HT-29 (cell line): ENCODE measurements at regions not wholly inside any gene's neighbourhood (a gene's known extent, or its start where the extent isn't known, plus 50 kb on each side); places are given as distances from the start of the nearest gene placed in this dataset.
"Not testable (repeated sequence)": the region's sequence is repeated elsewhere in the genome, so short reads cannot be mapped to it uniquely, and the experiment has no call there.

Source experiments
- DNase-seq: peaks from one replicate; pipeline ENCODE4 v3.0.0-alpha.2; 2015; ENCODE audit warnings: low spot score

DNA sequence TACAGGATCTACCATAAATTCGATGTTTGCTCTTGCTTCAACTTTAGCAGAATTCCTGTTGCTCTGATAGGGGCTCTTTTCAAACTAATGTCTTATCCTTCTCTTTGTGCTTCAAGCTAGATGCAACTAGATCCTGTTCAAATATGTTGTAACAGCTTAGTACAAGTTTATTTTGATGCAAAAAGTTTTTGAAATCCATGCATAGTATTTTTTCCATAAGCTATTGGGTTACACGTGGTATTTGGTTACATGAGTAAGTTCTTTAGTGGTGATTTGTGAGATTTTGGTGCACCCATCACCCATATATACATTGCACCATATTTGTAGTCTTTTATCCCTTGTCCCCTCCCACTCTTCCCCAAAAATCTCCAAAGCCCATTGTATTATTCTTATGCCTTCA lies 907.7 kb downstream of the LTN1 start:
- no peak for DNase-seq

DNA sequence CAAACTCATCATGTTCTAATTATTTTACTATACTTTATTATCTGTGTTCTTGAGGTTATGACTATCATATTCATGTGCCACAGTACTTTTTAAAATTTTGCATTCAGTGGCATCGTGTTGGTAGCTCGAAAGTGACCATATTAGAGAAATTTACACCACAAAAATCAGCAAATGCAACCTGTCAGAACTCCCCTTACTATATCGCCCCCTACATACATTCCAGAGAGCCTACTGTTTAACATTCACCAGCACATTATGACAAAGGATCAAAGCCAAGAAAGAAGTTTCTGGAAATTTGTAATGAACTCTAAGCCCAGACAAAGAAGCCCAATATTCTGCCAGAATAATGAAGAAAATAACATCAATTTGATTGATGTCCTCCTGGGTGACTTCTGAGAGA lies 909.3 kb downstream of the LTN1 start:
- DNase-seq, result no peak

DNA sequence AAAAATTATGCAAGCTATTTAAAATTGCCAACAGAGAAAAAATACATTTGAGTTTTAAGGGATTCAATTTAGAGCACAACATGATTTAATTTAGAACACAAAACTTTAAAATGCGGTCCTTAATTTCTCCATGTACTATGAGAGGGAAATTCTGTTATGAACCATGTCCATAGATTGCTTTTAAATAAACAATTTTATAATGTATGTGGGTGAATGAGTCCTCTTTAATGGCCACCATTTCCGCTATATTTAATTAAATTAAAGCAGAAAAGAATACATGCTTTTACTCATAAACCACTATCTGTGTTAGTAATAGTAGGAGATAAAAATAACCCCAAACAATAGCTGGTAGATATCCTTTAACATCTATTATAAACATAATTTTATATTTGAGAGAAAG lies 914.6 kb downstream of the LTN1 start:
- DNase-seq, result no peak

DNA sequence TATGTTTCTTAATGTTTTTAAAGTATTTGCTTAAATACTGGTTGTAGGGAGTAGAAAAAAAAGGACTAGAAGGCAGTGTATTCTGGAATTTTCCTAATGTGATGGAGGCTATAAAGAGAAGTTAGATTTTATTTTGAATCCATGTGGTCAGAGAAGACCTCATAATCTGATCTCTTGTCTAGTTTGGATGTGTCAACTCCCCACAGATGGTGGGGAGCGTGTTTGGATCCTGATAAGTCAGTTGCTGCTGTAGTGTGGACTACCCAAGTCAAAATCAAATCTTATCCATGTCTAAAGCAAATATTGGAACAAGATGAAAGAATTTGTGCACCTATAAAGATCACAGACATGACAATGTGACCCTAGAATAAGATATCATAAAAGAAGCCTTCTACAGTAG lies 918.0 kb downstream of the LTN1 start:
- DNase-seq, result no peak

DNA sequence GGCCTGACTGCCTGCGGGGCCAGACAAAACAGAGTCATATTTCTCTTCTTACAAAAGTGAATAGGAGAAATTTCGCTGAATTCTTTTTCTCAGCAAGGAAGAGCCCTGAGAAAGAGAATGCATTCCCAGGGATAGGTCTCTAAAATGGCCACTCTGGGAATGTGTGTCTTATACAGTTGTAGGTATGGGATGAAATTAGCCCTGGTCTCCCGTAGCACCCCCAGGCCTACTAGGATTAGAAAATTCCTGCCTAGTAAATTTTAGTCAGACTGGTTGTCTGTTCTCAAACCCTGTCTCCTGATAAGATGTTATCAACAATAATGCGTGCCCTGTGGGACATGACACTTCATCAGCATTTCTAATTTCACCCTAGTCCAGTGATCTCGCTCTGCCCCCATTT lies 920.1 kb downstream of the LTN1 start:
- DNase-seq, result no peak

DNA sequence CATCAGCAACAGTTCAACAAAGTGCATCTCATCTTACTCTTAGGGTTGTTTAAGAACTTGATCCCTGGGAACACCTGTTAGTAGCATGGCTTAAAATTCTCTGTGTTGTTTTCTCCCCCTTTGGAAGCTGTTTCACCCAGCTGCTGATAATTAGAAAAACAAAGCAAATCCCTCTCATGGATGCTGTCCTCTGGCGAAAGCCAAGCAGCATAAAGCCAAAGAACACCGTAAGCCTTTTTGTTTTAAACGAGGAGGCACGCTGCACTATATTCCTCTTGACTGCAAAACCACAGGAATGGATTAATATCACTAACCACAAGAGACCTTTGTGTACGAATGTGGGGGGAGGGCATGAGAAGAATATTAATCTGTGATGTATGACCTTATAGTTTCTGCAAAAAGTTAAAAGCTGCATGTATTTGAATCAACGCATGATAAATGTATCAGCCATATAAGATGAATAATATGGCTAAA lies 923.2 kb downstream of the LTN1 start:
- no peak for DNase-seq

DNA sequence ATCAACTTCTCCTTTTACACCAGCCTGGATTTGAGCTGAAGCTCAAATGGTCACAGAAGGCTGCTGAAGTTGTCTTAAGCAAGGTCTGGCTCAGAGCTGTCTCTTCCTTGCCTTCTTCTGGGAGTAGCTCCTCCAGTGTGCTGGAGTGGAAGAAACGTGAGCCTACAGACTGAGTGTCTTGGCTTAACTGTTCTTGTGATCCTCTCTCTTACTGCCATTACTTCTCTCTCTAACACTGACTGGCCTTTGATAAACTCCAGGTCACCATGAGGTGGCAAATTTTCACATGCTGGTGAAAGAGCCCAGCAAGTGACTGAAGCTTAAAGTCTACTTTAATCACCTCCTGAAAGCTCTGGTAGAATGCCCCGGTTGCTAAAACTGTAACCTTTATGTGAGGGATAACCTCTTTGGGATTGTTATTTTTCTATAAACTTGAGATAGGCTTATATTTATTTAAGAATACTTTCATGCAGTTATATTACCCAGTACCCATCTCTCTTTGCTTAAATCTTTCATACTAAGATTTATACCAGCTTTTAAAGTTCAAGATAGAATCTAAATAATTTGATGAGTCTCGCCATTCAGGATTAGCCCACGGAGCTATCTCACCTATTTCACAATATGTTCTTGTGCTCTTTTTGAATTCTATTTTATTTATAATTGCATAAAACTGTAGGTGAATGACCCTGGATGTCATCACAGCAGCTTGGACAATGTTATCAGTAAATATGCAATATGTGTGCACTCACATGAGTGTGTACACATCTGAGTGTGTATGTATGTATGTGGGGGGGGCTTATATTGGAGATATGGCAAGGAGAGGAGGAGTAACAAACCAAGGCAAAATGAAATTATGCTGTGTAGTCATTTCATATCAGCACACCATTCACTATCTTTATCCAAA lies 924.0 kb downstream of the LTN1 start:
- no peak for DNase-seq

DNA sequence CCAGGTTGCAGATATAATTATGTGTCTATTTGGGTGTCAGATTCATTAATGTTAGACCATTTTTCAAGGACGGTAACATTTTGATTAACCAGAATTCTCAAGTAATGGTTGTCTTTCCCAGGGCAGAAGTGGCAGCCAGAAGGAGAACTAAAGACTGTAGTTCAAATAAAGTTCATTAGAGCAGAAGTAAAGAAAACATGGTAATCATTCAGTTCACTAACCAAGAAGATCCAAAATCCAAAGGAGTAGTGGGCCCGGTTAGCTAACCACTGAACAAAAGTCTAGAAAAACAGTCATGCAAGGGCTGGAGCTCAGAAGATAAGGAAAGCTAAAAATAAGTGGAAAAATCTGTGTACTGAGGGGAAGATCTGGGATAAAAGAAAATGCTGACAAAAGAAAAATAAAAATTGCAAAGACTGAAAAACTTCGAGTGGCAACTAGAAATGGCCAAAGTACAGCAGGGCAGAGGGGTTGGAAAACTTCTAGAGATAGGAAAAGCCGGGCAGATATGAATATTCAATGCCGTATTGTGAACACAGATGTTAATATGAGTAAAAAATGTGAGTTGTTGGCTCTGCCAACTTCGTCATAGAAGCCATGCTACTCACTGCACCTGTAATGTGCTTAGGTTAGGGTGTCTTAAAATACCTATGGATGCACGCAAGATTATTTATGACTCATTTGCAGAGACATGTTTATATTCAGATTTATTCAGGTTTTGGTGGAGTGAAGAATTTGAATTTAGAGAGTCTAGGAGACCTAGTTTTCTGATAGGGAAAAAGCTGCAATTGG lies 925.9 kb downstream of the LTN1 start:
- DNase-seq, result no peak

DNA sequence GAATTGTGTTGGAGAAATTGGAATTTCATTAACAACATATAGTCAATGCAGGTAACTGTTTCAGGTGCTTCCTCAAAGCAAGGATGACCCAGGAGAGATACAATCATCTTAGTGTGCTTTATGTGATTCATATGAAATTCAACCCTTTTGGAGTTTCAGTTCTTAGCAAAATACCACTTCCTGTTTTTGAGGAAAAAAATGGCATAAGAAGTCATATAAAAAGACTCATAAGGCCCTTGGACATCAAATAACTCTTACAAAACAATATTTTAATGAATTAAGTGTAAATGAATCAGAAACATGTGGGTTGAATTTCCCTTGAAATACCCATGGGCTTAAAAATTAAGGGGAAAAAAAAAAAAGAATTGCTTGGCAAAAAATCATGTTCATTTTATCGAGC lies 926.6 kb downstream of the LTN1 start:
- no peak for DNase-seq

DNA sequence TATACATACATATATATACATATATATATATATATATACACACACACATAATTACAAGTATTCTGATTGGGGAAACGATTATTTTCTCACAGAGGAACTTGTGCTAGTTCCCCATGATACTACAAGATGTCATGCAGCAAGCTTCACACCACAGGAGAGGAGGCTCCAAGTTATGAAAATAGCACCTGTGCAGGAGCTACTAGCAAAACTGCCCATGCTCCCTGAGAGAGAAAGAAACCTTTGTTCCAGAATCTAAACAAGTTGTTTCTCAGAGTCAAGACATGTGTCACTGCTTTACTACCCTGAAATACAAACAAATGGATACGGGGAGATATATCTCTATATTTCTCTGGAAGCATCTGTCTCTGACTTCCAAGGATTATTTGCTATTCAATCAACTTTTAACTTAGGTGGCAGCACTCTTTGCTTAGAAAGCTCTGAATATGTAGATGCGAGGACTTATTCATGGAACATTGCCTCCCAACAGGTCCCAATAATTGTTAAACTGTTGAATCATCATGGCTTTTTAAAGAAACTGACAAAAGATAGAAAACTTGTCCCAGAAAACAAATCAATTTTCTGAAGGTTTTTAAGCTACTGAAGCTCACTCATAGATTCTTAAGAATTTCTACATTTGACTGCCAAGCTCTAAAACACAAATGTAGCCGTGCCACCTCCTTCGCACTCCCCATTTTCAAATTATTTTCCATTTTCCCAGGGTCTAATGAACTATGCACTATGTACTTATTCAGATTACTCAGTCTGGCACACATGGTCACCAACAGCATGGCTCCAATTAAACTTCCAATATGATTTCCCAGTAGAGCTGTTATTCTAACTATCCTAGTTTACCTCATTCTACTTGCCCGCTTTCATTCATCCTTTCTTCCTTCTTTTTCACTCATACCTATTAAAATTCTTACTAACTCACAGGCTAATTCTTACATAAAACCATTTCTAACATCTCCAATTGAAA lies 929.1 kb downstream of the LTN1 start:
- DNase-seq, result no peak

DNA sequence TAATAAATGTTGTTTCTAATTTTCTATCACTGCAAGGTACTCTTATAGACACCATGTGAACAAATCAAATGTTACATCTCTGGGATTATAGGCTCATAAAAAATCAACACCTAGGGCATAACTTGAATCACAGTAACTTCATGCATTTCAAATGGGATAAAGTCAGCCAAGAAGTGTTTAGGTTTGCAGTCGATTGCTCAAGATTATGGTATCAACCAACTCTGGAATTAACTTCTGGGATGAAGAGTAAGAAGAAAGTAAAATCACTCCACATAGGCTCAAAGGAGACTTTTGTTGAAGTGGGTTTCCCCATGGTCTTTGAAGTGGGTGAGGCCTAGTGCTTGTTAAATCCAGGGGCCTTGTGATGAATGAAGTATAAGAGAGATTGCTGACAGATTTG lies 939.7 kb downstream of the LTN1 start:
- not testable (repeated sequence) for DNase-seq

DNA sequence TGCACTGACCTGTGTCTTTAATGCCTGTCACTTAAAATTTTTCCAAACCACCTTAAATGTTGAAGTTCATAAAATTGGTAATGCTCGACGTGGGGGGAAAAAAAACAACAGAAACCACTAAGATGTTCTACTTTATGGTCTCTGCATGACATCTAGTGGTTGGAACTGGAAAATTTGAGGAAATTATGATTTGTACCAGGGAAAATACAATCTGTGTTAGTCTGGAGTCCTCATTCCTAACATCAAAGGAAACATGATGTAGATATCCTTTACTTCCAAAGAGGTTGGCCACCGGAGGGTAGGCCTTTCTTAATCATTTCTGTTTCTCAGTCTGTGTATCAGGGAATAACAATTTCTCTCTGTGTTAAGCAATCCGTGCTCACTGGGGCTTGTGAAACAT lies 941.0 kb downstream of the LTN1 start:
- peak; percentile 45 for DNase-seq

DNA sequence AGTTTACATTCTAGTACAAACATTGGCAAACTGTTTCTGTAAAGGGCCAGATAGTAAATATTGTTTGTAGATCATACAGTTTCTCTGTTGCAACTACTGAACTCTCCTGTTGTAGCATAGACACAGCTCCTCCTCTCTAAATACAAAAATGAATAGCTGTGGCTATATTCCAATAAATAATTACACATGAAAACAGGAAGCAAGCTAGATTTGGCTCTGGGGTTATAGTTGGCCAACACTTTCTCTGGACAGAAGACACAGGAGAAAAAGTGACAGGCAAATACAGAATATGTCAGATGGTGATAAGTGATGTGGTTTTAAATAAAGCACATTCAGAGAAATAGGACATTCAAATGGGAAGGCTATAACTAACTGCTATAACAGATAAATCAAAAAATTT lies 957.0 kb downstream of the LTN1 start:
- not testable (repeated sequence) for DNase-seq

DNA sequence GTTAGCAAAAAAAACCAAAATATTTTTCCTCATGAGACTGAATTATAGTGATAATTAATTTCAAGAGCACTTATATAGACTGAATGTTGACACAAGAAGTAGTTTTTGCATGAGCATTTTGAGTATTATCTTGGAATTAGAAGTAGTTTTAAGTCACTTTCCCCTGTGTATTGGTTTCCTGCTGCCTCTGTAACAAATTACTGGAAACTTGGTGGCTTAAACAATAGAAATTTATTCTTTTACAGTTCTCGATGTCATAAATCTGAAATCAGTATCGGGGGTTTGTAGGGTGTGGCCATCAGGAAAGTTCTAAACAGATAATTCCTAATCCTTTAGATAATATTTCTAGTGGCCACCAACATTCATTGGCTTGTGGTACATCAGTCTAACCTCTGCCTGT lies 957.8 kb downstream of the LTN1 start:
- DNase-seq, result not testable (repeated sequence)

DNA sequence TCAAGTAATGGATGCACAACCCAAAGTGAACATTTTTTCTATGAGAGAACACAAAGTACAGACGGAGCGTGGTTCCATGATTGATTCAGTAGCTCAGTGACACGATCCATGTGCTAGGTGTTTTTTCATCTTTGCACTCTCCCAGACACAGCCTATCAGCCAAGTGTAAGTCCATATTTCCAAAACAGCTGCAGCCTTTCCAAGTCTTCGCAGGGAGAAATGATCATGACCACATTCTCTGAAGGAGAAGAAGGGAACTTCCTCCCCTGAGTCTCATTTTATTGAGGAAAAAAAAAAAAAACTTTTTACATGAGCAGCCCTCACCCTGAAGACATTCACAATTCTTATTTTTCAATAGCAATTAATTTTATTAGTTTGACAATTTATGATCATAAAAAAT lies 958.3 kb downstream of the LTN1 start:
- not testable (repeated sequence) for DNase-seq

DNA sequence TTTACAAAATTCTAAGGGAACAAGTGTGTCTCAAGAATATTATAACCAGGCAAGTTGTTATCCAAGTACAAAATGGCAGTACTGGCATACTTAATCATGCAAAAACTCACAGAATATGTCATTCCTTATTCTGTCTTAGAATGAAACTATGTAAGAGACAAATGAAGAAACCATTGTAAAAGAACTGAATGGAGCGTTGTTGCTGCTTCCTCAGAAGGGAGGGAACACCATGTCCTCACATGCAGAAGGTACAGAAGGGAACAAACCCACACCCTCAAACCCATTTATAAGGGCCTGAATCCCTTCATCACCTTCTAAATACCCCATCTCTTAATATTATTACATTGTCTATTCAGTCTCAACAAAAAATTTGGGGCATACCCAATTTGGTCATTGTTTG lies 960.0 kb downstream of the LTN1 start:
- not testable (repeated sequence) for DNase-seq

DNA sequence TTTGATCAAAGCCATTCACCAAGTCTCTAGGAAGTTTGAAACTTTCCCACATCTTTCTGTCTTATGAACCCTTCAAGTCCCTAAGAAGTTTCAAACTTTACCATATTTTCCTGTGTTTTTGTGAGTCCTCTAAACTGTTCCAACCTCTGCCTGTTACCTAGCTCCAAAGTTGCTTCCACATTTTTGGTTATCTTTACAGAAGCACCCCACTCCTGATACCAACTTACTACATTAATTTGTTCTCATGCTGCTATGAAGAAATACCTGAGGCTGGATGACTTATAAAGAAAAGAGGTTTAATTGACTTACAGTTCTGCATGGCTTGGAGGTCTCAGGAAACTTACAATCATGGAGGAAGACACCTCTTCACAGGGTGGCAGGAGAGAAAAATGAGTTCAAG lies 961.6 kb downstream of the LTN1 start:
- DNase-seq, result not testable (repeated sequence)

DNA sequence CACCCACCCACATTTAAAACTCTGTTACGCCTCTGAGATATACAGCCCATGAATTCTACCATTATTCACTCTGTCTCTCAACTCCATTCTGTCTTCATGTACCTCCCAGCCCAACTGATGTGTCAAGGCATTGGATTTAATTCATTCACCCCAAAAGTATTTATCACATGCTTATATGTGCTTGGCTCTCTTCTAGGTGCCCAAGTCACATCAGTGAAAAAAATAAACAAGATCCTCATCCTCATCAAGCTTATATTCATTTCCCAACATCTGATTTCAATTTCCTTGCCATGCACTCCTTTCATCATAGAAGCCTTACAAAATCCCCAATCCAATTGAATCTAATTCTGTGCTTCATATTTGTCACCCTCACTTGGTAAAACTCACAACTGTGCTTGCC lies 967.6 kb downstream of the LTN1 start:
- DNase-seq, result no peak

DNA sequence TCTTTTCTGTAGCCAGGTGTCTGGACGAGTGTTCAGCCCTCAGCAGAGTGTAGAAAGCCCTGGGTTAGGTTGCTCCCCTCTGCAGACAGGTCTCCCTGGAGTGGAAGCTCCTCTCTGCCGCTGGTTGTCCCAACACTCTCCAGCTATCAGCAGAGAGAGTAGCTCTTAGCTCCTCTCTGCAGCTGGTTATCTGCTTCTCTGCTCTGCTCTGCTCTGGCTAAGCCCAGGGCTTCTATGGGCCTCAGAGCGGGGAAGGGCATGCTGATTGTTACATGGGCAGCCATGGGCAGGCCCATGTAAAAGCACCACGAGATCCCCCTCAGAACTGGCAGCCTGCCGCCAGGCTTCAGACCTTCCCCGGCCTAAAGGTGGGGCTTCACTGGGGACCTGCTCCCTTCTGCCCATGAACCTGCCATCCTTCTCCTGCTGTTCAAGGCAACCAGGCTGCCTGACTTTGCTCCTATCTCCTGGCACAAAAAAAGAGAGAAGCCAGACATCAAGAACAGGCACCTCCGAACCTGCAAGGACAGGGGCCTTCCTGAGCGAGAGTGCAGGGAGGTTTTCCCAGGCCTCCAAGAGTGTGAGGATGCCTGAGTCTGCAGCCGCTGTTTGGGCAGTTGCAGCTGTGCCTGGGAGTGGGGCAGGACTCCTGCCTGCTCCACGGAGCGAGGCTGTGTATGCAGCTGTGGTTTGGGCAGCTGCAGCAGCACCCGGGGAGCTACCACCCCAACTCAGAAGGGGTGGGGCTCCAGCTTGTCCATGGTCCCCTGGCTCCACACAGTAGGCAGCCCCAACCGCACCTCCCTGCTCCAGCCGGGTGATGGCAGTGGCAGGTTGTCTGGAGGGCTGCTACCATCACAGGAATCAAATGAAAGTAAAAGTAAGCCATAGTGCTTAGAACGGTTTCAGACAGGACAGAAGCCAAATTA lies 973.7 kb downstream of the LTN1 start:
- DNase-seq, result peak; percentile 27

DNA sequence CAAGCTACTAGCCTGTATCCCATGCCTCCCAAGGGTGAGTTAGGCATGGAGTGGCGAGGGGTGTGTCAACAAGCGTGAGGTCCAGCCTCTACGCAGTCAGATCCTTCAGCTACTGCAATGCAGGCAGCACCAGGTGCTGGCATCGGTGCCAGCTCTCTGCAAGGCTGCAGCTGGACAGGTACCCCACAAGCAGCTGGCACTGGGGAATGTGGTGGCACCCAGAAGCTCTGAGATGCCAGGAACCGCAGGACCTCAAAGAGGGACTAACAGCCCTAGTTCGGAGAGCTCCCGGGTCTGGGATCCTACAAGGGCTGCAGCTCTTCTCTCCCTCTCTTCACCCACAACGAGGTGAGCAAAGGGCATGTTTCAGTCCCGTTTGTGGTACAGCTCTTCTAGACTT lies 974.5 kb downstream of the LTN1 start:
- DNase-seq, result no peak
